HG02759 (cell line): ENCODE measurements at regions not wholly inside any gene's neighbourhood (a gene's known extent, or its start where the extent isn't known, plus 50 kb on each side); places are given as distances from the start of the nearest gene placed in this dataset.
"Not testable (repeated sequence)": the region's sequence is repeated elsewhere in the genome, so short reads cannot be mapped to it uniquely, and the experiment has no call there.

ENCODE experiments used
- ATAC-seq: cut with Tn5 transposase; IDR thresholded peaks from one replicate; pipeline ENCODE4 v1.9.1; 2021; ENCODE audit warnings: mild to moderate bottlenecking, moderate library complexity; ENCODE audit not compliant: unreplicated experiment

DNA sequence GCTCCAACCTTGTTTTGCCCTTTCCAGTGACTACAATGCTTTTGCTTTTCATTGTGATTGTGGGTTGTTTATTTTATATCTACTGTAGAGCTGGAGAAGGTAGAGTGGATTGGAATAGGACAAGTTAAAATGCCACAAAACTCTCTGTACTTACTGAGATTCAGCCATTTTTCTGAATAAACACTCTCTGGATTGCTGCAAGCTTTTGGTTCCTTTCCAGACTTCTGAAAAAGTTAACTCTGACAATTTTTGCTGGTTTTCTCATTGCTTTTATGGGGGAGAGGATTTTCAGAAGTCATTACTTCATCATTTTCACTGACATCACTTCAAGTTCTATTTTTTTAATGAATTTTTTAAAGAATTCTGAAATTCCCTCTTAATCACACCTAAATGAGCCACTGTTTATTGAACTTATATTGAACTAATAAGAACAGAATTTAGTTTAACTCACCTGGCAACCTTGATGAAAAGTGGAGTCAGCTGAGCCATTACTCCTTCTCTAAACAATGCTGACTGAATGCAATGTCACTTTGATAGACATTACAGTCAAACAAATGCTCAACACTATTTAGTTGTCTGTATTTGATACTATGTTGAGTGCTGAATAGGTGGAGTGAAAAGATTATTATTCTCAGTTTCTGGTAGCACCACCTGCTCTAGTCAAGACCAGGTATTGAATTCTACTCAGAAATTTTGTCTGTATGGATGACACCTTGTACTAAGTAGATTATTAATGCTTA is 303.5 kb downstream of the DLEU7 start:
- ATAC-seq: no peak

DNA sequence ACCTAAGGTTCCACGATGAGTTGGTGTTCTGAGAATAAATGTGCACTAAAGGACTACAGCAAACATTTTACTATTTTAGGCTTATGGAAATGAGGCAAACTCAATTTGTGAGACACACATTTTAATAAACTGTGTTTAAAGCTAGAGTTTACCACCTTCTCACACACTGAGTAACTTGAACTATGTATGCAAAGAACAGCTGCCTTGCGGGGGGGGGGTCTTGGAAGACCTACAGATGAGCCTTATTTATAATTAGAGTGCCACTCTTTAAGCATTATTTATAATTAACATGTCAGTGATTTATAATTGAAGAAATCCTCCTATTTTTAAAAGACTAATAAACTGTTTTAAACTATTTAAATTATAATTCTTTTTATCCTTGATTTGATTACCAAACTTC is 300.4 kb downstream of the DLEU7 start:
- no peak for ATAC-seq

DNA sequence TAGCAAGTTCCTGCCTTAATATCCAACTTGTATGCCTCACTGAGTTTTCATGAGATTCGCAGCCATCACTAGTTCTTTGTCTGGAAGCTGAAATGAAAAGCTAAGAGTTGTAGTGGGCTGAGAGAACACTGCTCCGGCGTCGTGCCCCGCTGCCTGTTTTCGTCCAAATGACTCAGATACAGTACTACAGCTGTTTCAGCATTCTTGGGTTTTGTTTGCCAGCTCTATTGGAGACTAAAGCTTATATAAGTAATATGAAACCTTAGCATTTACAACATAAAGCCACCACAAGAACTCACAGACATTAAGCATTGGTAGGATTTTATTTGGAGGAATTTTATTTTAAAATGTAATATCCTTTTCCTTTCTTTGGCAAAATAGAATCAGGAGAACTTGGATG is 299.7 kb downstream of the DLEU7 start:
- ATAC-seq: no peak

DNA sequence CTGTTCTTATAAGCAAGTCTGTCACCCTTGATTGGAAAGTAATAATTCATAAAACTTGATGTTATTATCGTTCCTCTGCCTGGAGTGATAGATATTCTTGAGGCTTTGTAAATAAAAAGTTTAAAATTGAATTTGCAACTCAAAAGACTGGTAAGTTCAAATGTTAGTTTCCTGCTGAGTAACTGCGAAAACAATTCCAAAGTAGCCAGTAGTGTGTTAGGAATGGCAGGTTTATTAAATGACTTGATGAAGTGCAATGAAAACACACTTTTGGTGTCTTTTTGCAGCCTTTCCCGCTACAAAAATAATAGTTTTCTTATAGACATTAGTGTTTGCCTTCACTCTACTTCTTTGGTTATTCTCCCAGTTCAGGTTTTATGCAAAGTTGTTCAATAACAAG is 299.3 kb downstream of the DLEU7 start:
- no peak for ATAC-seq

DNA sequence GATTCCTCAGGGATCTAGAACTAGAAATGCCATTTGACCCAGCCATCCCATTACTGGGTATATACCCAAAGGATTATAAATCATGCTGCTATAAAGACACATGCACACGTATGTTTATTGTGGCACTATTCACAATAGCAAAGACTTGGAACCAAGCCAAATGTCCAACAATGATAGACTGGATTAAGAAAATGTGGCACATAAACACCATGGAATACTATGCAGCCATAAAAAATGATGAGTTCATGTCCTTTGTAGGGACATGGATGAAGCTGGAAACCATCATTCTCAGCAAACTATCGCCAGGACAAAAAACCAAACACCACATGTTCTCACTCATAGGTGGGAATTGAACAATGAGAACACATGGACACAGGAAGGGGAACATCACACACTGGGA is 296.3 kb downstream of the DLEU7 start:
- ATAC-seq: not testable (repeated sequence)

DNA sequence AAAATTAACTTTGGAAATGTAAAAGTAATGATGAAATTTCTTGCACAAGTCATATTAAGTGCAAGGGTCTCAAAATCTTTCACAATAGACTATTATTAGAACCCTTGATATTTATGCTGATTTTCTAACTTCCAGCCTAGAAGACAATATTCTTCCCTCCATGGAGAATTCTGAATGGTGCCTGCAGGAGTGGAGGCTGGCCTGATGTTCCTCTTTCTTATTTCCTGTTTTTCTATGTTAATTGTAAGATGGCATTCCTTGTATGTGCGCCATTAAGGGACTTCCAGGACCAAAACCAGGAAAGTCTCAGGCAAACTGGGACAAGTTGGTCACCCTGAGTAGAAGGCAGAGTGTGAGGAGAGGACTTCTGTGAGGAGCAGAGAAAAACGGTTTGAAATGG is 294.9 kb downstream of the DLEU7 start:
- no peak for ATAC-seq

DNA sequence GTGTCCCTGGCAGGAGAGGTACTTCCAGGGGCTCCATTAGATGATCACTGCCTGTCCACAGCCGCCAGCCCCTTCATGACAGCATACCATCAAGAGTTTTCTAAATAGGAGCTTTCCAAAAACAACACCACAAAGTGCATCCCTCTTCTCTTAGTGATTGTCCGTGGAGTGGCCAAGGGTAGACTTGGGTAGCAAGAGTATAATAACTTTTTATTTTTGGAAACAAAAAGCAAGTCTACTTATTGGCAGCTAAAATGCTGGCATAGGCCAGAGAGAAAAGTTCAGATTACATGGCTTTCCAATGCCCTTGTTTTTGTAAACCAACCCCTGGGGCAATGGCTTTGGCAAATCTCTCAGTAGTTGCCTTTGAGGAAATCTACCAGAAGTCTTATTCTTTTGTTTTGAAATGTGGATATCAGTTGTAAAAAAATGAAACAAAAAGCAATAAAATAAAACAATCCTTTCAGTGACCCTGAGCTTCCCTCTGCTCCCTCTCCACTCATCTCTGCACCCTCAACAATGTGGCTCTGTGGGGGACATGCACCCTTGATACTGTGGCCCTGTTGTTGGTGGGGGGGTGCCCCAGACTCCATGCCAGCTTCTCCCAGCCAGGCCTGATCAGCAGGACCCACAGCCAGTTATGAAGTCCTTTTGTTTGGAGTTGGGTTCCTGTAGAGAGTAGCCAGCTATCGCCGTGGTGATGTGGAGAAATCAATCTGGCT is 294.1 kb downstream of the DLEU7 start:
- ATAC-seq: no peak

DNA sequence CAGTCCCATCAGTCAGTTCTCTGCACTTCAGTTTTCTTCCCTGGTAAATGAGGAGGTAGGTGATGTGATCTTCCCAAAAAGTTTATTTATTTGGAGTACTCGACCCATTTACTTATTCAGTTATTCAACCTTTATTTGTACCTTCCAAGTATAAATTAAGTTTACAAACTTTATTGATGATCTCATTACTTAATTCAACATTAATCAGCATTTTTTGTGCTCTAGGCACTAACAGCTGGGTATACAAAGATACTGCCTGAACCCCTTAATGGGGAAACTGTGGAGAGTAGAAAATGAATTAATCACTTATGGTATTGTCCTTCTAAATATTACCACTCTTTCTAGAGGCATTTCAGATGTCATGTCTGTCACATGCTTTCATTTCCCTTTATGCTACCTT is 293.3 kb downstream of the DLEU7 start:
- no peak for ATAC-seq

DNA sequence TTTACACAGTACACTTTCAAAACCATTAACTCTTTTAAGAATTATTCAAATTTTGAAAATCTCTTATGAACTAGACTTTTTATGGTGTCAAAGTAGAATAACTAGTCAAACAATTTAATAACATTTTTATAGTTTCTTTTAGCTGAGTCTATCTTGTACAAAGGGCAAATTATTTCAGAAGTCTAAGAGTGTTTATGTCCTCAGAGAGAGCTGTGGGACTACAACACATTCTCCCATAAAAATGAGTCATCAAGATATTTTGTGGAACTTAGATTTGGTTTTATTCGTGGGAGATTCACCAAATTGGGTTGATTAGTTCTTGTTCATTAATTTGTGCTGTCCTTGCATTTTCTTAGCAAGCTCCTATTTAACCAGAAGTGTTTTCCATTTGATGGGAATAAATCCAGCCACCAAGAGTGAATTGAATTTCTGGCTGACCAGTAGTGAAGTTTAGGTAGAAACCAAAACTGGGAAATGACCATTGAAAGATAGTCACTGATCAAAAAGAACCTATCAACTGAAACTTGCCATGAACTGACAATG is 291.0 kb downstream of the DLEU7 start:
- no peak for ATAC-seq

DNA sequence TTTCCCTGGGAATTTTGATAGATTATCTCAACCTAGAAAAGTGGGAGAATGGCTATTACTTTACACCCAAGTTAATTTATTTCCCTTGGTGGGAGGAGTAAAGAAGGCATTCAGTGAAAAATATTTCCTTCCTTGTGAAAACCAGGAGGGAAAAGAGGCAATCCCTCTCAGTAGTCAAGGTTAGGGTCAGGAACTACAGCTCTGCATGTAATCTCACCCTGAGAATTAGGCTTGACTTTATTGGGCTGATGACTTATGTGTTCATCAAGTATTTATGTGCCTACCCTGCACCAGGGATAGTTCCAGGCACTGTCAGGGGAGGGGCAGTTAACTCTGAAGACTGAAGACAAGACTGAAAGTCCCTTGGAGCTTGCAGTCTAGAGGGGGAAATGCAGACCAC is 281.8 kb downstream of the DLEU7 start:
- ATAC-seq: no peak

DNA sequence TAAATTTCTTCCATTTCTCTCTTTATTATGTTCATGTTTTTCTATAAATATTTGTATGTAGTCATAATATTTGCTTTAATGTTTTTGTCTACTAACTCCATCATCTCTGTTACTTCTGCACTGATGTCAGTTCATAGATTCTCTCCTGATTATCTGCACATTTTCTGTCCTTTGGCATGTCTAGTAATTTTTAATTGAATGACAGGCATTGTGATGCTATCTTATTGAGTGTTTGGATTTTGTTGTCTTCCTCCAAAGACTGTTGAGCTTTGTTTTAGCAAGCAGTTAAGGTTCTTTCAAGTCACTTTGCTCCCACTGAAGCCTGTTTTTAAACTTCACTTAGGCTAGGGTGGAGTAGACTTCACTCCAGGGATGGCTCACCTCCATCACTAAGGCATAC is 276.8 kb downstream of the DLEU7 start:
- ATAC-seq: no peak

DNA sequence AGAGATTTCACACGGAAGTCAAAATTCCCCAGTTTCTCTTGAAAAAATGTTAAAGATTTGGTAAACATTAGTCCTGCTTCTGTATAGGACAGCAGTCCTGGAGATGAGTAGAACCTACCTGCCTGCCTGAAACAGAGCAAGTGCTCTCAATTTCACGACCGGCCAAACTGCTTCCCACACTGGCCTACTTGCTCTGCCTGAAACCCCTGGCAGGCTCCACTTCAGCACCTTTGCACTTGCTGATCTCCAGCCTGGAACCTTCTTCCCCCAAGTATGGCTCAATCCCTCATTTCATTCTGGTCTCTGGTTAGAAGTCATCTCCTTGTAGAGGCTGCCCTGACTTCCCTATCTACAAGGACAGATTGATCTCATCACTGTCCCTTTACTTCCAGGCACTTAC is 271.4 kb downstream of the DLEU7 start:
- ATAC-seq: no peak

DNA sequence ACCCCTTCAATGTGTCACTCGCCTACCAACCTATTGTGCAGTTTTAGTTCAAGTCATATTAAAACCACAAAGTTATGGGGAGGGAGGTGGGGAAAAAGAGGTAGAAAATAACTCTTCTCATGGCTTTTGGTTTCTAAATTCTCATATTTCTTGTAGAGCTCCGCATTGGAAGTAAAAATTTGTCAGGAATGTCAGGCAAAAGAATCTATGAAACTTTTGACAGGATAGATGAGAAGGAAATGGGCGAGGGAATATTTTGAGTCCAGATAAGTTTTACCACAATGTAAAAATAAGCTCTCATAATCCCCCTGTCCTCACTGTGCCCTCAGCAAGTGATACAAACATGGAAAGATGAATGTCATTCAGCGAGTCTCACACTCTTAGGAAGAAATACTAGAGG is 270.4 kb downstream of the DLEU7 start:
- no peak for ATAC-seq

DNA sequence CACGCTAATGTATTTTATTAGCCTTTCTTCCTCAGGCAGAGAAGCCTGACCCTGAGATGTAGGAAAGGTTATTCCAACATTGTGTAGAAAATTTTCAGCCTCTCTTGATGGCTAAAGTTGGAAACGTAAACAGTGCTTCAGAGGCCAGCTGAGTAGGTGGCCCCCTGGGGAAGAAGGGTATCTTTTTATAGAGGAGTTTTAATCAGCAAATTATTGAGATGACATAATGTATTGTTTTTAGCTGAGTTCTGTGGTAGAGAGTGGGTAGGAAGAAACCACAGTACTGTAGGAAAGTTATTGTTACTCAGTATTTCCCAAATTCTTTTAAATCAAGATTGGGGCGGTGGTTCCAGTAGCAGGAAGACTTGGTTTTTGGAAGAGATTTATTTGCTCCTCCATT is 268.8 kb downstream of the DLEU7 start:
- no peak for ATAC-seq

DNA sequence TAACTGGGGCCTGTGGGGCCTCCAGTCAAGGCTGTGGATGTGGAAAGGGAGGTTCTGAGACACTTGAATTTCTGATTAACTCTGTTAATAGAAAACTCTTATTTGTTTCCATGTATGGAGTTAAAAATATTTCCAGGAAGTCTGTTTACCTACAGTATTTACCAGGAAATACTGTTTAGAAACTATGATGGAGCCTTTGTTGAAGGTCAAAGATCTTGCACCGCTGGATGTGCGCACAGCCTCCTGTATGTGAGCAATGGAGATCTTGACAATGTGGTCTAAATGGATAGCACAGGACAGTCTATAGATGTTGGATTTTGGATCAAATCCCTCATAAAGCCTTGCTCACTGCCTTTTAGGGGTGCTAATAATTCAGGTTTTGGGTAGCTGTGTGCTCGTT is 268.4 kb downstream of the DLEU7 start:
- no peak for ATAC-seq

DNA sequence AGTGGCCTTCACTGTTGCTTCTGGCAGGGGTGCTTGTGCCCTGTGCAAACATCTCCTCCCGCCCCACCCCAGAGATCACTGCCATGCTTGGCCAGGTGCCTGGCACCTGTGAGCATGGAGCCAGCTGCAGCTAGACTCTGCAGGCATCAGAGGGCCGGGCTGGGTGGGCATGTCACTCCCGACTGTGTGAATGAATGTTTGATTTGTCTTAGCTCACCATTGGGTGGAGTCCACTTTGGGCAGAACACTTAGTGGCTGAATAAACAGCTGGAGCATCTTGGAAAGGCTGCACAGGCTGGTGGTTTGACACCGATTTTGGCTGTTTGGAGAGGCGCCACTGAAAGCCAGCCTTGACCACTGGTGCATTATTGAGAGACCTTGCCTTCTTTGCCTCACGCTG is 267.3 kb downstream of the DLEU7 start:
- ATAC-seq: no peak

DNA sequence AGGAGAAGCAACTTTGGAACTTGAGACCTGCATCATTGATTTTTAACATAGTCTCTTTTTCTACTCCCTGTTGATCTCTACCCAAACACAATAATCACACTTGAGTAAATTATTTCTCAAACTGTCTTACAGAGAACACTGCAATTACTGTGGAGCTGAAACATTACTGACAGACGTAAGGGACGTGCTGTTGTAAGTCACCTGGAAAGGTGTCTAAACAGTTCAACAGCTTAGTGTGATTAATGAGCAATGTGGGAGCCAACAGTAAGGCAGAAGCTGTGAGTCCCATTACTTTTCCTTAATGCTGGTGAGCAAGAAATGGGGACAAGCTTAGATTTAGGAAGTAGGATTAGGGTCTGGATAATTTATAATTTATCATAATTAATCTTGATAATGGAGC is 265.7 kb downstream of the DLEU7 start:
- no peak for ATAC-seq

DNA sequence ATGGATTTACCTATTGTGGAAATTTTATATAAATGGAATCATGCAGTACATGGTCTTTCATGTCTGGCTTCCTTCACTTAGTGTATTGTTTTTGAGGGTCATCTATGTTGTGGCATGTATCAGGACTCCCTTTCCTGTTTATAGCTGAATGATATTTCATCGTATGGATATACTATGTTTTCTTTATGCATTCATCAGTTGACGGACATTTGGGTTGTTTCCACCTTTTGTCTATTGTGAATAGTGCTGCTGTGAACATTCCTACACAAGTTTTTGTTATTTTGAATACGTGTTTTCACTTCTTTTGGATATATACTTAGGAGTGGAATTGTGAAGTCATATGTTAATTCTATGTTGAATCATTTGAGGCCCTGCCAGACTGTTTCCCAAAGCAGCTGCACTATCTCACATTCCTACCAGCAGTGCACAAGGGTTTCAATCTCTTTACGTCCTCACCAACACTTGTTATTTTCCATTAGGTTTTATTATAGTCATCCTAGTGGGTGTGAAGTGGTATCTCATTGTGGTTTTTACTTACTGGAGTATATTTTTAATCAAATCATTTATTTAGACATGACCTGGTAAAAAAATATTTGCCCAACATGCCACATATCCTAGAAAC is 262.7 kb downstream of the DLEU7 start:
- ATAC-seq: no peak

DNA sequence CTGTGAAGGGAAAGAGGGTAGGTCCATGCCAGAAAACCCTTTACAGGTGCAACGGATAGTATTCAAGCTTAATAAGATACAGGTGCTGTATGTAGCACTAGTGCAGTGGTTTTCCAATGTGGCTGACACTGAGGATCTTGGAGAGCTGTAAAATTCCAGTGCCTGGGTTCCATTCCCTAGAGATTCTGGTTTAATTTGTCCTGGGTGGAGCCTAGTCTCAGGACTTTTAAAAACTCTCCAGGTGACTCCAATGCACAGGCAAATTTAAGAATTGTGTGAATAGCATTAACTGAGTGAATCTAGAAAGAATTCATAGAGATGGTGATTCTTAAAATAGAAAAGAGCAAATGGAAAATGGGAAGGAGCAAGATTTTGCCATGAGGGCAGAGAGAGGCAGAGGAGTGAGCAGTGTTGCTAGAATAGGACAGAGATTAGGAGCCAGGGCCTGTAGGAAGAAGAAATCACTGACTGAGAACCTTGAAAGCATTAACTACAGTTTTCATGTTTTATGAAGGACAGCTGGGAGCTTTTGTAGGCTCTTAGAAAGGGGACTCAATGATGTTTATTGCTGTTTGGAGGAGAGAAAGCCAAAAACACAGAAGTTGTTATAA is 261.8 kb downstream of the DLEU7 start:
- ATAC-seq: no peak

DNA sequence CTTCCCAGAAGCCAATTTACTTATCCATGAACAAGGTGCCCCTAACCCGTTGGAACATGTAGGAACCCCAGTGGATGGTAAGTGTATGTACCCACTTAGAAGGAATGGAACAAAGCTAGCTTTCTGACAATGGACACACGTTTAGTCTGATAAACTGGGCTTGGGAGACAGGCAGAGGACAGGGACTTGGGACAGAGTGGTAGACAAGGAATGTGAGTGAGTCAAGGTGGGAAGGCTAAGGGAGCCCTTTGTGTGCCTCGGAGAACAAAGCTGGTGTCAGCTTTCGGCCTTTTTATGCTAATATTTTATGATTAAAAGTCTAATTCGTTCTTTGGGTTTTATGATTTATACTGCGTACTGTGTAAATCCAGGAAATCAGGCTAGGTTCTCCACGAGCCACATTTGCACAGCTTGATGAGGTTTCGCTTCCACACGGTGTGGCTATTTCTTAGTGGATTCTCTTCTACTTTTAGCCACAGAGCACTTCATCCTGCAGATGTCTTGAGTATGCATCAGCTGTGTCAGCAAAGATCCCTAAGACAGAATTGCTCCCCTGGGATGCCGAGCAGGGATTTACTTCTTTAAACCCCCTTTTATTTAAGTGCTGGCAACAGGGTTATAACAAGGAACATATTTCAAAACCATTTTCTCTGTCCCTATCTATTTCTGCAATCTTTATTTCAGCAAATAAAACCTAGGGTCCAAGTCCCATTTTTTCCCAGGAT is 258.5 kb downstream of the DLEU7 start:
- no peak for ATAC-seq
